Activated naive CD8-positive, alpha-beta T cell treated with anti-CD3 and anti-CD28 coated beads, Interleukin-2, amount 10 ng/mL, durations not matched to agents 7 days and 5 days (primary cell): ENCODE measurements at regions not wholly inside any gene's neighbourhood (a gene's known extent, or its start where the extent isn't known, plus 50 kb on each side); places are given as distances from the start of the nearest gene placed in this dataset.
A peak's percentile ranks its signal among the peaks of the same experiment; 100 is the strongest.
"Not testable (repeated sequence)": the region's sequence is repeated elsewhere in the genome, so short reads cannot be mapped to it uniquely, and the experiment has no call there.

Experiments
- ATAC-seq: fragments of 150-1000 bp; cut with Tn5 transposase; one replicate; pipeline ENCODE4 v1.10.0; 2021; ENCODE audit warnings: low read depth, moderate library complexity
- POLR2A ChIA-PET: fragments of 350-600 bp; sonication (Branson Sonifier 250); formaldehyde crosslinking; loops from one replicate; lab custom pipeline; 2021; ENCODE audit warnings: antibody characterized with exemption; lab: Charles Lee
- DNase-seq: peaks from one replicate; pipeline ENCODE4 v3.0.0; 2021
- H3K27ac Mint-ChIP-seq: one replicate; pipeline ENCODE4 v1.8.0; 2022; ENCODE audit warnings: mild to moderate bottlenecking, mixed read lengths
- H3K27me3 Mint-ChIP-seq: one replicate; pipeline ENCODE4 v1.8.0; 2022; ENCODE audit warnings: mild to moderate bottlenecking, moderate library complexity, mixed read lengths
- H3K36me3 Mint-ChIP-seq: one replicate; pipeline ENCODE4 v1.8.0; 2021; ENCODE audit warnings: mild to moderate bottlenecking, mixed read lengths
- H3K4me1 Mint-ChIP-seq: one replicate; pipeline ENCODE4 v1.8.0; 2021; ENCODE audit warnings: mixed read lengths
- H3K4me3 Mint-ChIP-seq: one replicate; pipeline ENCODE4 v1.8.0; 2022; ENCODE audit warnings: mild to moderate bottlenecking, moderate library complexity, mixed read lengths
- H3K9me3 Mint-ChIP-seq: one replicate; pipeline ENCODE4 v1.8.0; 2021; ENCODE audit warnings: mixed read lengths

DNA sequence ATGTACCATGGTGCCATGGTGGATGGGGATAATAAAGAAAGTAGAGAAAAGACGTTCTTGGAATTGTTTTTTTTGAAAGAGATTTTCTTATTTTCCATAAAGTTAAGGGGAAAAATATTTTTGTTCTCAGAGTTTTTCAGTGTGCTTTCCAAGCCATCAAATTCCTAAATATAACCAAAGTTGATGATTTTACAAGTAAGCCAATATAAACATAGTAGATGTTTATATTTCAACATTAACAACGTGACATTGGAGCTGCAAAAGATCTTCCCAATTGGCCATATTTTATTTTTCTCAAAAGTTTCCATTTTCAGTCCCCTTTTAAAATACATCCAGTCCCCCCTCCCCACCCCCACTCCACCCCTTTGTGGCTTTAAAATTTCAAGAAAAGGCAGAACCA is 80.9 kb upstream of the PICALM start:
- ATAC-seq = no peak
- Mint-ChIP-seq H3K27ac (no peak overlapping the region), H3K27me3 (peaks cover 3% of the 10 kb centered on the region), H3K9me3 (no peaks in the 10 kb centered on the region), H3K4me3 (no peak overlapping the region), H3K36me3 (peaks cover 4% of the 10 kb centered on the region), H3K4me1 (peaks cover 27% of the 10 kb centered on the region)
- DNase-seq = no peak
- POLR2A ChIA-PET = no interaction called here

GRCh38 chr11:86148345-86148747 is 79.5 kb upstream of the PICALM start:
- H3K36me3 Mint-ChIP-seq = peaks cover 6% of the 10 kb centered on the region
- no peak overlapping the region for H3K4me3 Mint-ChIP-seq
- peaks cover 38% of the 10 kb centered on the region for H3K4me1 Mint-ChIP-seq

GRCh38 chr11:86147004-86147403 is 78.1 kb upstream of the PICALM start:
- H3K9me3 Mint-ChIP-seq = no peaks in the 10 kb centered on the region
- ATAC-seq (no peak), DNase-seq (no peak)
- H3K27me3 Mint-ChIP-seq = peaks cover 3% of the 10 kb centered on the region
- H3K4me3 Mint-ChIP-seq = no peak overlapping the region
- POLR2A ChIA-PET = no interaction called here
- peaks cover 6% of the 10 kb centered on the region for H3K36me3 Mint-ChIP-seq
- peaks cover 39% of the 10 kb centered on the region for H3K4me1 Mint-ChIP-seq
- no peak overlapping the region for H3K27ac Mint-ChIP-seq

More at GRCh38 chr11:86148345-86148747, 79.5 kb upstream of the PICALM start:
- no peak overlapping the region for H3K27ac Mint-ChIP-seq
- ATAC-seq (no peak), DNase-seq (no peak)
- POLR2A ChIA-PET = interaction anchor here (1.1 kb wide), 1 partner anchor 80 kb away, joined by 3 read pairs; the partner anchor contains the start of gene PICALM
- no peaks in the 10 kb centered on the region for H3K9me3 Mint-ChIP-seq
- peaks cover 3% of the 10 kb centered on the region for H3K27me3 Mint-ChIP-seq

GRCh38 chr11:86145439-86146156 is 76.7 kb upstream of the PICALM start:
- Mint-ChIP-seq H3K36me3 (peaks cover 6% of the 10 kb centered on the region), H3K9me3 (no peaks in the 10 kb centered on the region), H3K4me1 (peaks cover 36% of the 10 kb centered on the region), H3K4me3 (no peak overlapping the region), H3K27ac (no peak overlapping the region), H3K27me3 (peaks cover 3% of the 10 kb centered on the region)
- POLR2A ChIA-PET = interaction anchor here (0.6 kb wide), 1 partner anchor 81 kb away, joined by 4 read pairs; no protein-coding TSS in a partner anchor
- ATAC-seq (no peak), DNase-seq (no peak)

DNA sequence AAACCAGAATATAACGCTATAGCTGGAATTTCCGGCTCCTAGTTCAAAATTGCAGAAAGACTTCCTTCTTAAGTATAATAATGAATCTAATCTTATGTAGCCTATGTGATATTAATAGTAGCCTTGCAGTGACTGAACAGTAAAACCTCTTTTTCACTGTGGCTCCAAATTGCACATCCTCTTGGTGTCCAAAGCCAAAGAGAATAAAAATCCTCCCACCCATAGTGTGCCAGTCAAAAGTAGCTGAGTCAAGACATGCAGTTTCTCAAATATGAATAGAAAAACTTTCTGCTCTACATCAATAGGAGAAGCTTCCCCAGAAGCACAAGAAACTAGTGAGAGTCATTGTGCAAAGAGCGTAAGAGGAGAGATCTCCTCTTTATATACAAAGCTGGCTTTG is 76.0 kb upstream of the PICALM start:
- peaks cover 40% of the 10 kb centered on the region for H3K4me1 Mint-ChIP-seq
- no peaks in the 10 kb centered on the region for H3K9me3 Mint-ChIP-seq
- DNase-seq (no peak), ATAC-seq (no peak)
- no peak overlapping the region for H3K4me3 Mint-ChIP-seq
- peaks cover 3% of the 10 kb centered on the region for H3K27me3 Mint-ChIP-seq
- POLR2A ChIA-PET = interaction anchor here (0.6 kb wide), 1 partner anchor 80 kb away, joined by 4 read pairs; no protein-coding TSS in a partner anchor
- H3K36me3 Mint-ChIP-seq = peaks cover 6% of the 10 kb centered on the region
- no peak overlapping the region for H3K27ac Mint-ChIP-seq

DNA sequence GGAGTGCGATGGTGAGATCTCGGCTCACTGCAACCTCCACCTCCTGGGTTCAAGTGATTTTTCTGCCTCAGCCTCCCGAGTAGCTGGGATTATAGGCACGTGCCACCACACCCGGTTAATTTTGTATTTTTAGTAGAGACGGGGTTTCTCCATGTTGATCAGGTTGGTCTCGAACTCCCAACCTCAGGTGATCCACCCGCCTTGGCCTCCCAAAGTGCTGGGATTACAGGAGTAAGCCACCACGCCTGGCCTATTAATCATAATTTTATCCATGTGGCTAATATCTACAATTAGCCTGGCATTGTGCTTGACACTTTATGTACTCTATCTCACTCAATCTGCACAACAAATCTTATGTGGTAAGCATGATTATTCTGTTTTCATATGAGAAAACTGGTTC is 75.2 kb upstream of the PICALM start:
- ATAC-seq, H3K27me3 Mint-ChIP-seq, DNase-seq, POLR2A ChIA-PET, H3K4me3 Mint-ChIP-seq, H3K36me3 Mint-ChIP-seq, H3K27ac Mint-ChIP-seq, H3K9me3 Mint-ChIP-seq: not testable (repeated sequence)
- peaks cover 42% of the 10 kb centered on the region for H3K4me1 Mint-ChIP-seq

DNA sequence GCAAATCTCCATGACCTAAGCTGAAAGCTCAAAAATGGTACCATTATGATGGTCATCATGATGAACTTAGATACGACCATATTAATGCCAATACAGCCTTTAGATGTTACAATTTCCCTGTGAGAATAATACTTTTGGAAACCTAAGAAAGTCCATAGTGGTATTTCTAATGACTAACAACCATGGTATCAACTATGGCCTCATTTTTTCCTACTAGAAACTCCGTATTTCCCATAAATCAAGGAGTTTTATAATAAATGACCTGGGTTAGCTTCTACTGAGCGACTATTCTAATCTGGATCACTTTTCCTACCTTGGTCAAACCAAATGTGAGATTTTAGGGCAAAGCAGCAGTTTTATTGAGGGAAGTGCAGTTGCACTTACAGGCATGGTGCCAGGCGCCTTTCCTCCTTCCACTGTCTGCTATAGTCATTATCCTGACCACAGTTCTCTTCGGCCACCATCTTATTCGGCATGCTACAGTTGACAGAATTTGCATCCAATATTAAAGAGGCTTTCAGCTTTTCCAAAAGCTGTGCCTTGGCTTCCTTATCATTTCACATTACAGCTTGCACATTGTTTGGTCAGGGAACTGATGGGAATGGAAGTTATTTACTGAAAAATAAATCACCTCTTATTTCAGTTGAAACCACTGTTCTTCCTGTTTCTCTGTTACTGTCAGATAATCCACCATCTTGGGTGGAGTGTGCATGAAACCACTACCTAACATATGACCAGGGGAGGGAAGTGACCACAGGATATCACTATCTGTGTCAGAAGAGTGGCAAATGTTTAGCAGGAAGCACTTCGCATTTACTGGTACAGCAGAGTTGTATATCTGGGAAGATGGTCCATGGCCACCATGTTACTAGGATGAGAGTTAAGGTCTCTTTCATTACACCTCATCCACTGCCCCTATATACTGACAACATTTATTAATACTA is 74.5 kb upstream of the PICALM start:
- ATAC-seq (peak; percentile 75), DNase-seq (no peak)
- H3K4me1 Mint-ChIP-seq = peaks cover 50% of the 10 kb centered on the region
- peaks cover 3% of the 10 kb centered on the region for H3K27me3 Mint-ChIP-seq
- peak overlapping the region; percentile 79 for H3K27ac Mint-ChIP-seq
- H3K4me3 Mint-ChIP-seq = peak overlapping the region; percentile 52
- POLR2A ChIA-PET = interaction anchor here (0.5 kb wide), 1 partner anchor 27 kb away, joined by 4 read pairs; no protein-coding TSS in a partner anchor
- peaks cover 6% of the 10 kb centered on the region for H3K36me3 Mint-ChIP-seq
- no peaks in the 10 kb centered on the region for H3K9me3 Mint-ChIP-seq

DNA sequence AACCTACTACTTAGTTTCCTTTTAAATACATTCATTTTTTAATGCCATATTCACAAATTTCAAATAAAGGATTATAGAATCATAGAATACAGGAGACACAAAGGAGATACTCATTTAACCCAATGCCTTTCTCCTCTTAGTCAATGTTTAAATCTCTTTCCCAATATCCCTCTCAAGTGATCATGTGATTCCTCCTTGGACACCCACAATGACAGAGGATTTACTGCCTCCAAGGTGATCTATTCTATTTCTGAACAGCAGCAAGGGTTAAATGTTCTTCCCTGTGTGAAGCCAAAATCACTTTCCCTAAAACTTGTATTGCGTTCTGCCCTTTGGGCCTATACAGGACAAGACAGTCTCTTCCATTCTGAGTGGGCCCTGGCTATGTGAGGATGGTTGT is 73.3 kb upstream of the PICALM start:
- no peak overlapping the region for H3K27ac Mint-ChIP-seq

DNA sequence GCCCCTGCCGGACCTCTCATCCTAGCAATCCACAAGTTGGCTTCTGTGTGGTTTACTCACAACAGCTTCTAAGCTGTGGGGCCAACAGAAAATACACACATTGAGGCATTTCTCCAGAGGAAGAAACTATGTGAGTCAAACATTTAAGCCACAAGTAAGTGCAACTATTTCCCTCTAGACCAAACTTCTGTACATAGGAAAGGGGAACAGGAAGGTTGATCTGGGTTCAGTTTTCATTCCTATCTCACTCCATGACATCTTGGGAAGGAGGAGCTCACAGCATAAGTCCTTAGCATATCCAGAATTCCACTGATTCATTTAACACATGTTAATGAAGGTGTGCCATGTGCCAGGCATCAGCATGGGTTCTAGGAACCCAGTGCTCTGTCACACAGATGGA is 72.8 kb upstream of the PICALM start:
- no peak overlapping the region for H3K4me3 Mint-ChIP-seq
- POLR2A ChIA-PET = no interaction called here
- no peak for DNase-seq
- H3K9me3 Mint-ChIP-seq = no peaks in the 10 kb centered on the region
- peaks cover 49% of the 10 kb centered on the region for H3K4me1 Mint-ChIP-seq
- peaks cover 3% of the 10 kb centered on the region for H3K36me3 Mint-ChIP-seq
- H3K27ac Mint-ChIP-seq = peak overlapping the region; percentile 67
- ATAC-seq = no peak
- H3K27me3 Mint-ChIP-seq = no peaks in the 10 kb centered on the region

More for the DNA sequence above, 73.3 kb upstream of the PICALM start:
- Mint-ChIP-seq H3K9me3 (no peaks in the 10 kb centered on the region), H3K4me1 (peaks cover 52% of the 10 kb centered on the region), H3K4me3 (no peak overlapping the region), H3K36me3 (peaks cover 6% of the 10 kb centered on the region), H3K27me3 (no peaks in the 10 kb centered on the region)
- no peak for DNase-seq
- POLR2A ChIA-PET = no interaction called here
- ATAC-seq = no peak

- DNase-seq (no peak), ATAC-seq (no peak)
- no peak overlapping the region for H3K4me3 Mint-ChIP-seq
- H3K36me3 Mint-ChIP-seq = peaks cover 2% of the 10 kb centered on the region
- no peaks in the 10 kb centered on the region for H3K27me3 Mint-ChIP-seq
- POLR2A ChIA-PET = no interaction called here
- H3K9me3 Mint-ChIP-seq = no peaks in the 10 kb centered on the region
- peaks cover 49% of the 10 kb centered on the region for H3K4me1 Mint-ChIP-seq
- H3K27ac Mint-ChIP-seq = peak overlapping the region; percentile 81
These were observed 71.6 kb upstream of the PICALM start for GRCh38 chr11:86140334-86140990.

GRCh38 chr11:86138958-86139357 is 70.1 kb upstream of the PICALM start:
- H3K9me3 Mint-ChIP-seq = no peaks in the 10 kb centered on the region
- ATAC-seq = peak; percentile 76
- peaks cover 43% of the 10 kb centered on the region for H3K4me1 Mint-ChIP-seq
- peak overlapping the region; percentile 69 for H3K4me3 Mint-ChIP-seq
- no peaks in the 10 kb centered on the region for H3K36me3 Mint-ChIP-seq
- no peak for DNase-seq
- POLR2A ChIA-PET = interaction anchor here (0.5 to 1.0 kb wide), 4 partner anchors 12 to 73 kb away, joined by 3 to 4 read pairs (median 4); partner anchors contain the start of gene PICALM
- H3K27ac Mint-ChIP-seq = peak overlapping the region; percentile 95
- no peaks in the 10 kb centered on the region for H3K27me3 Mint-ChIP-seq

DNA sequence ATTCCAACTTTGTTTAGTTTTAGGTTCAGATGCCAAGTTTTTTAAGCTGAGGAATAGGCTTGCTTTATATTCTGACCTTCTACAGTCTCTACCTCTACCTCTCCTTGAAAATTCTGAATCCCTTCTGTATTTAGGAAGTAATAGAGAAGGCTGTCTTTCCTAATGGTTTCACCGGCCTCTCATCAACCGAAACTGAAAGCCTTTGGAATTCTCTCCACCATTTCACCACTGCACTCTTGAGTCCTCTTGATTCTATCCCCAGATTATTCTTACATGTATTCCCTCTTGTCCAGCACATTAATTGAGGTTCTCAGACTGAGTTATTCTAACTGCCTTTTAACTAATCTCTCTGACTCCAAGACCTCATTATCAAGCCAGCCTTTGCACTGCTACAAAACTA is 67.7 kb upstream of the PICALM start:
- Mint-ChIP-seq H3K27ac (no peak overlapping the region), H3K36me3 (no peaks in the 10 kb centered on the region), H3K4me3 (no peak overlapping the region), H3K4me1 (peaks cover 24% of the 10 kb centered on the region), H3K9me3 (no peaks in the 10 kb centered on the region), H3K27me3 (no peaks in the 10 kb centered on the region)
- DNase-seq = no peak
- POLR2A ChIA-PET = no interaction called here
- no peak for ATAC-seq

GRCh38 chr11:86135319-86135714 is 66.4 kb upstream of the PICALM start:
- POLR2A ChIA-PET = no interaction called here
- H3K4me1 Mint-ChIP-seq = peaks cover 16% of the 10 kb centered on the region
- DNase-seq (no peak), ATAC-seq (no peak)
- no peak overlapping the region for H3K4me3 Mint-ChIP-seq
- H3K9me3 Mint-ChIP-seq = no peaks in the 10 kb centered on the region
- H3K36me3 Mint-ChIP-seq = no peaks in the 10 kb centered on the region
- no peaks in the 10 kb centered on the region for H3K27me3 Mint-ChIP-seq
- H3K27ac Mint-ChIP-seq = no peak overlapping the region
